Islet precursor cell (in vitro differentiated cells): ENCODE measurements at regions not wholly inside any gene's neighbourhood (a gene's known extent, or its start where the extent isn't known, plus 50 kb on each side); places are given as distances from the start of the nearest gene placed in this dataset.

Source experiments
- DNase-seq: peaks from one replicate; pipeline ENCODE4 v3.0.0-alpha.2; 2018

GRCh38 chr16:74169687-74170376 lies 126.8 kb upstream of the PSMD7 start:
- DNase-seq, result no peak

- DNase-seq, result no peak
These were observed 127.5 kb upstream of the PSMD7 start for GRCh38 chr16:74169066-74169465.

GRCh38 chr16:74168445-74168844 lies 128.2 kb upstream of the PSMD7 start:
- DNase-seq, result no peak

GRCh38 chr16:74166456-74166855 lies 130.2 kb upstream of the PSMD7 start:
- DNase-seq, result no peak

- no peak for DNase-seq
These were observed 131.0 kb upstream of the PSMD7 start for GRCh38 chr16:74165566-74166080.

- no peak for DNase-seq
These were observed 135.9 kb upstream of the PSMD7 start for GRCh38 chr16:74160759-74161158.

- no peak for DNase-seq
These were observed 142.8 kb upstream of the PSMD7 start for GRCh38 chr16:74153773-74154172.

GRCh38 chr16:74146643-74147042 lies 150.0 kb upstream of the PSMD7 start:
- DNase-seq, result no peak

GRCh38 chr16:74143171-74143570 lies 153.4 kb upstream of the PSMD7 start:
- no peak for DNase-seq

- no peak for DNase-seq
These were observed 155.6 kb upstream of the PSMD7 start for GRCh38 chr16:74141015-74141414.

GRCh38 chr16:74140557-74140956 lies 156.1 kb upstream of the PSMD7 start:
- no peak for DNase-seq

GRCh38 chr16:74123826-74124225 lies 172.8 kb upstream of the PSMD7 start:
- DNase-seq, result no peak

GRCh38 chr16:74123195-74123594 lies 173.4 kb upstream of the PSMD7 start:
- no peak for DNase-seq

- peak; percentile 58 for DNase-seq
These were observed 178.8 kb upstream of the PSMD7 start for GRCh38 chr16:74117798-74118197.

GRCh38 chr16:74113545-74113944 lies 183.1 kb upstream of the PSMD7 start:
- no peak for DNase-seq

- DNase-seq, result no peak
These were observed 185.1 kb upstream of the PSMD7 start for GRCh38 chr16:74111456-74111982.

- DNase-seq, result peak; percentile 71
These were observed 188.6 kb upstream of the PSMD7 start for GRCh38 chr16:74107795-74108610.

GRCh38 chr16:74104022-74104421 lies 192.6 kb upstream of the PSMD7 start:
- DNase-seq, result no peak

GRCh38 chr16:74101379-74102137 lies 195.1 kb upstream of the PSMD7 start:
- DNase-seq, result no peak

GRCh38 chr16:74100395-74101326 lies 196.0 kb upstream of the PSMD7 start:
- DNase-seq, result no peak

- no peak for DNase-seq
These were observed 197.1 kb upstream of the PSMD7 start for GRCh38 chr16:74099530-74099929.

GRCh38 chr16:74094962-74095361 lies 201.7 kb upstream of the PSMD7 start:
- no peak for DNase-seq
